Activated T-cell treated with anti-CD3 and anti-CD28 coated beads, Interleukin-2, amount 50 U/mL, for 72 hours (primary cell): ENCODE measurements at regions not wholly inside any gene's neighbourhood (a gene's known extent, or its start where the extent isn't known, plus 50 kb on each side); places are given as distances from the start of the nearest gene placed in this dataset.

Experiments used
- ATAC-seq, 2 donors: fragments of 150-1000 bp; cut with Tn5 transposase; replicated peaks in 1 of 2; 2 replicates each; pipeline ENCODE4 v1.10.0; 2021; ENCODE audit warnings: moderate library complexity in 2 of 2, mild to moderate bottlenecking in 1 of 2
- DNase-seq, 2 donors: peaks; one replicate each; pipeline ENCODE4 v3.0.0; 2021 to 2022; ENCODE audit warnings: mixed read lengths in 1 of 2
- H3K27ac Mint-ChIP-seq: one replicate; pipeline ENCODE4 v1.8.0; 2022; ENCODE audit warnings: mild to moderate bottlenecking, moderate library complexity, mixed read lengths
- H3K27me3 Mint-ChIP-seq: one replicate; pipeline ENCODE4 v1.8.0; 2022; ENCODE audit warnings: low read depth, mixed read lengths
- H3K36me3 Mint-ChIP-seq, 2 donors: one replicate each; pipeline ENCODE4 v1.8.0; 2022; ENCODE audit warnings: mixed read lengths in 2 of 2, mild to moderate bottlenecking in 1 of 2; ENCODE audit not compliant: insufficient read depth in 2 of 2
- H3K4me1 Mint-ChIP-seq: one replicate; pipeline ENCODE4 v1.8.0; 2022; ENCODE audit warnings: low read depth, mixed read lengths
- H3K4me3 Mint-ChIP-seq, 2 donors: one replicate each; pipeline ENCODE4 v1.8.0; 2022; ENCODE audit warnings: mild to moderate bottlenecking in 2 of 2, mixed read lengths in 2 of 2, moderate library complexity in 2 of 2
- H3K9me3 Mint-ChIP-seq, 2 donors: one replicate each; pipeline ENCODE4 v1.8.0; 2022; ENCODE audit warnings: mixed read lengths in 2 of 2

- ATAC-seq (no peak), DNase-seq (no peak)
- Mint-ChIP-seq H3K36me3 (no peaks in the 10 kb centered on the region), H3K27me3 (no peaks in the 10 kb centered on the region), H3K4me1 (no peaks in the 10 kb centered on the region), H3K27ac (no peak overlapping the region), H3K9me3 (no peaks in the 10 kb centered on the region), H3K4me3 (no peak overlapping the region)
These were observed 61.2 kb downstream of the KLF6 start for GRCh38 chr10:3723766-3724165.

- ATAC-seq (peak; percentile 29 to 65), DNase-seq (no peak)
- H3K27ac Mint-ChIP-seq, result no peak overlapping the region
- no peaks in the 10 kb centered on the region for H3K36me3 Mint-ChIP-seq
- H3K9me3 Mint-ChIP-seq, result no peaks in the 10 kb centered on the region
- no peaks in the 10 kb centered on the region for H3K4me1 Mint-ChIP-seq
- no peak overlapping the region for H3K4me3 Mint-ChIP-seq
- no peaks in the 10 kb centered on the region for H3K27me3 Mint-ChIP-seq
These were observed 64.6 kb downstream of the KLF6 start for GRCh38 chr10:3720228-3721019.

GRCh38 chr10:3719024-3719843 is 65.8 kb downstream of the KLF6 start:
- no peaks in the 10 kb centered on the region for H3K36me3 Mint-ChIP-seq
- no peak overlapping the region for H3K4me3 Mint-ChIP-seq
- H3K27ac Mint-ChIP-seq, result no peak overlapping the region
- no peaks in the 10 kb centered on the region for H3K4me1 Mint-ChIP-seq
- no peaks in the 10 kb centered on the region for H3K9me3 Mint-ChIP-seq
- DNase-seq (no peak), ATAC-seq (no peak)
- H3K27me3 Mint-ChIP-seq, result no peaks in the 10 kb centered on the region

GRCh38 chr10:3716093-3716492 is 68.9 kb downstream of the KLF6 start:
- peaks cover under 1 to 8% of the 10 kb centered on the region in 2 donors for H3K36me3 Mint-ChIP-seq
- no peak overlapping the region for H3K27ac Mint-ChIP-seq
- H3K4me3 Mint-ChIP-seq, result no peak overlapping the region
- no peaks in the 10 kb centered on the region for H3K4me1 Mint-ChIP-seq
- no peak for DNase-seq
- ATAC-seq, result no peak
- H3K27me3 Mint-ChIP-seq, result no peaks in the 10 kb centered on the region
- H3K9me3 Mint-ChIP-seq, result peaks cover 5 to 7% of the 10 kb centered on the region in 2 donors

- peak in 1 of 2 donors; percentile 39 for ATAC-seq
- H3K4me3 Mint-ChIP-seq, result no peak overlapping the region
- H3K36me3 Mint-ChIP-seq, result peaks cover 4 to 10% of the 10 kb centered on the region in 2 donors
These were observed 70.0 kb downstream of the KLF6 start for GRCh38 chr10:3714967-3715366.

GRCh38 chr10:3714531-3714930 is 70.5 kb downstream of the KLF6 start:
- ATAC-seq, result no peak
- H3K4me1 Mint-ChIP-seq, result no peaks in the 10 kb centered on the region
- no peaks in the 10 kb centered on the region for H3K27me3 Mint-ChIP-seq
- no peak for DNase-seq
- peaks cover 9 to 11% of the 10 kb centered on the region in 2 donors for H3K9me3 Mint-ChIP-seq
- peaks cover 4 to 10% of the 10 kb centered on the region in 2 donors for H3K36me3 Mint-ChIP-seq
- no peak overlapping the region for H3K27ac Mint-ChIP-seq
- no peak overlapping the region for H3K4me3 Mint-ChIP-seq

More at GRCh38 chr10:3714967-3715366, 70.0 kb downstream of the KLF6 start:
- no peak for DNase-seq
- Mint-ChIP-seq H3K27ac (no peak overlapping the region), H3K4me1 (no peaks in the 10 kb centered on the region), H3K9me3 (peaks cover 9 to 11% of the 10 kb centered on the region in 2 donors), H3K27me3 (no peaks in the 10 kb centered on the region)

GRCh38 chr10:3712707-3713106 is 72.3 kb downstream of the KLF6 start:
- ATAC-seq, result no peak
- Mint-ChIP-seq H3K9me3 (peaks cover 9 to 11% of the 10 kb centered on the region in 2 donors), H3K27ac (no peak overlapping the region), H3K27me3 (no peaks in the 10 kb centered on the region), H3K36me3 (peaks cover 4 to 10% of the 10 kb centered on the region in 2 donors), H3K4me1 (no peaks in the 10 kb centered on the region), H3K4me3 (no peak overlapping the region)
- DNase-seq, result no peak

- no peak overlapping the region for H3K4me3 Mint-ChIP-seq
- ATAC-seq (no peak), DNase-seq (no peak)
- H3K36me3 Mint-ChIP-seq, result peaks cover 4 to 10% of the 10 kb centered on the region in 2 donors
- no peaks in the 10 kb centered on the region for H3K27me3 Mint-ChIP-seq
- H3K27ac Mint-ChIP-seq, result no peak overlapping the region
- no peaks in the 10 kb centered on the region for H3K4me1 Mint-ChIP-seq
- H3K9me3 Mint-ChIP-seq, result peaks cover 9 to 11% of the 10 kb centered on the region in 2 donors
These were observed 73.1 kb downstream of the KLF6 start for GRCh38 chr10:3711918-3712317.

GRCh38 chr10:3710764-3711163 is 74.2 kb downstream of the KLF6 start:
- Mint-ChIP-seq H3K4me1 (no peaks in the 10 kb centered on the region), H3K36me3 (peaks cover 4 to 10% of the 10 kb centered on the region in 2 donors), H3K27me3 (no peaks in the 10 kb centered on the region), H3K9me3 (peaks cover 9 to 11% of the 10 kb centered on the region in 2 donors), H3K27ac (no peak overlapping the region), H3K4me3 (no peak overlapping the region)
- no peak for DNase-seq
- no peak for ATAC-seq

GRCh38 chr10:3709456-3710060 is 75.5 kb downstream of the KLF6 start:
- H3K9me3 Mint-ChIP-seq, result peaks cover 9 to 11% of the 10 kb centered on the region in 2 donors
- peaks cover 4 to 10% of the 10 kb centered on the region in 2 donors for H3K36me3 Mint-ChIP-seq
- ATAC-seq (no peak), DNase-seq (no peak)
- no peaks in the 10 kb centered on the region for H3K27me3 Mint-ChIP-seq
- H3K4me1 Mint-ChIP-seq, result no peaks in the 10 kb centered on the region
- H3K27ac Mint-ChIP-seq, result no peak overlapping the region
- peak overlapping the region in 1 of 2 donors; percentile 28 for H3K4me3 Mint-ChIP-seq

- peaks cover 4 to 10% of the 10 kb centered on the region in 2 donors for H3K36me3 Mint-ChIP-seq
- DNase-seq (no peak), ATAC-seq (peak in 1 of 2 donors; percentile 33)
- peak overlapping the region in 1 of 2 donors; percentile 28 for H3K4me3 Mint-ChIP-seq
- H3K27me3 Mint-ChIP-seq, result no peaks in the 10 kb centered on the region
- peaks cover 9 to 11% of the 10 kb centered on the region in 2 donors for H3K9me3 Mint-ChIP-seq
- H3K4me1 Mint-ChIP-seq, result no peaks in the 10 kb centered on the region
- H3K27ac Mint-ChIP-seq, result peak overlapping the region; percentile 68
These were observed 76.2 kb downstream of the KLF6 start for GRCh38 chr10:3708852-3709251.

GRCh38 chr10:3704565-3705325 is 80.3 kb downstream of the KLF6 start:
- Mint-ChIP-seq H3K4me1 (no peaks in the 10 kb centered on the region), H3K4me3 (no peak overlapping the region), H3K27me3 (no peaks in the 10 kb centered on the region), H3K36me3 (no peaks in the 10 kb centered on the region), H3K9me3 (no peaks in the 10 kb centered on the region), H3K27ac (no peak overlapping the region)
- ATAC-seq (no peak), DNase-seq (no peak)
